Ishikawa (cell line): ENCODE measurements at regions not wholly inside any gene's neighbourhood (a gene's known extent, or its start where the extent isn't known, plus 50 kb on each side); places are given as distances from the start of the nearest gene placed in this dataset.

Source experiments
- CEBPB ChIP-seq: IDR thresholded peaks from 2 replicates; pipeline ENCODE4 v1.6.1; 2012
- CREB1 ChIP-seq: IDR thresholded peaks from 2 replicates; pipeline ENCODE4 v1.6.1; 2012; ENCODE audit warnings: low read depth
- EGR1 ChIP-seq: IDR thresholded peaks from 2 replicates; pipeline ENCODE4 v1.6.1; 2012
- EP300 ChIP-seq: IDR thresholded peaks from 2 replicates; pipeline ENCODE4 v1.6.1; 2012; ENCODE audit warnings: borderline replicate concordance
- FOXM1 ChIP-seq: IDR thresholded peaks from 2 replicates; pipeline ENCODE4 v1.6.1; 2012; ENCODE audit warnings: low read depth, borderline replicate concordance
- MAX ChIP-seq: IDR thresholded peaks from 2 replicates; pipeline ENCODE4 v1.6.1; 2012
- NFIC ChIP-seq: IDR thresholded peaks from 2 replicates; pipeline ENCODE4 v1.6.1; 2012
- RAD21 ChIP-seq: IDR thresholded peaks from 2 replicates; pipeline ENCODE4 v1.6.1; 2012; ENCODE audit warnings: low read depth
- TAF1 ChIP-seq: IDR thresholded peaks from 2 replicates; pipeline ENCODE4 v1.6.1; 2012; ENCODE audit warnings: low read depth, mild to moderate bottlenecking
- TCF12 ChIP-seq: IDR thresholded peaks from 2 replicates; pipeline ENCODE4 v1.6.1; 2012; ENCODE audit warnings: low read depth
- TEAD4 ChIP-seq: IDR thresholded peaks from 2 replicates; pipeline ENCODE4 v1.6.1; 2012
- USF1 ChIP-seq: IDR thresholded peaks from 2 replicates; pipeline ENCODE4 v1.6.1; 2012
- YY1 ChIP-seq: IDR thresholded peaks from 2 replicates; pipeline ENCODE4 v1.6.1; 2012; ENCODE audit warnings: low read depth
- ZBTB7A ChIP-seq: IDR thresholded peaks from 2 replicates; pipeline ENCODE4 v1.6.1; 2012; ENCODE audit warnings: low read depth
- TF ChIP-seq, protein P1 (sequence below): IDR thresholded peaks from 2 replicates; pipeline ENCODE4 v1.6.1; 2012; ENCODE audit warnings: low read depth, mild to moderate bottlenecking

- TF ChIP-seq EP300 (no peak), CEBPB (no peak)
Observed at GRCh38 chr1:193634470-193634869, 448.1 kb upstream of the B3GALT2 start.

DNA sequence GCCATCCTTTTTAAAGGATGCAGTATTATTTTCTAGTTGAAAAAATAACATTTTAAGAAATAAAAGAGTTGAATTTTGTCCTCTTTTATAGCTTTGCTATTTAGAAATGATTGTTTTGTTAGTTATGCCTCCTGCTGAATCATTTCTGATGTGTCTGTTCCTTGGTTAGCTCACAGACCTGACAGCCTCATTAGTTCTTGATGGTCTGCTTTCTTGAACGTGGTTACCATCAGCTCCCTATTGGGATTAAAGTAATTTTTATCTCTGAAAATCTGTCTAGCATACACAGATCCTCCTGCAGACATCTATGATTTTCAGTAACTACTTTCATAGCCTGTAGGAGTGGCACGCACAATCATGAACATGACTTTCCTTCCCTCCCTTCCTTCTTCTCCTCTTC is 447.6 kb upstream of the B3GALT2 start:
- TF ChIP-seq EGR1 = no peak
- TF ChIP-seq TAF1 = no peak
- TF ChIP-seq, protein P1, sequence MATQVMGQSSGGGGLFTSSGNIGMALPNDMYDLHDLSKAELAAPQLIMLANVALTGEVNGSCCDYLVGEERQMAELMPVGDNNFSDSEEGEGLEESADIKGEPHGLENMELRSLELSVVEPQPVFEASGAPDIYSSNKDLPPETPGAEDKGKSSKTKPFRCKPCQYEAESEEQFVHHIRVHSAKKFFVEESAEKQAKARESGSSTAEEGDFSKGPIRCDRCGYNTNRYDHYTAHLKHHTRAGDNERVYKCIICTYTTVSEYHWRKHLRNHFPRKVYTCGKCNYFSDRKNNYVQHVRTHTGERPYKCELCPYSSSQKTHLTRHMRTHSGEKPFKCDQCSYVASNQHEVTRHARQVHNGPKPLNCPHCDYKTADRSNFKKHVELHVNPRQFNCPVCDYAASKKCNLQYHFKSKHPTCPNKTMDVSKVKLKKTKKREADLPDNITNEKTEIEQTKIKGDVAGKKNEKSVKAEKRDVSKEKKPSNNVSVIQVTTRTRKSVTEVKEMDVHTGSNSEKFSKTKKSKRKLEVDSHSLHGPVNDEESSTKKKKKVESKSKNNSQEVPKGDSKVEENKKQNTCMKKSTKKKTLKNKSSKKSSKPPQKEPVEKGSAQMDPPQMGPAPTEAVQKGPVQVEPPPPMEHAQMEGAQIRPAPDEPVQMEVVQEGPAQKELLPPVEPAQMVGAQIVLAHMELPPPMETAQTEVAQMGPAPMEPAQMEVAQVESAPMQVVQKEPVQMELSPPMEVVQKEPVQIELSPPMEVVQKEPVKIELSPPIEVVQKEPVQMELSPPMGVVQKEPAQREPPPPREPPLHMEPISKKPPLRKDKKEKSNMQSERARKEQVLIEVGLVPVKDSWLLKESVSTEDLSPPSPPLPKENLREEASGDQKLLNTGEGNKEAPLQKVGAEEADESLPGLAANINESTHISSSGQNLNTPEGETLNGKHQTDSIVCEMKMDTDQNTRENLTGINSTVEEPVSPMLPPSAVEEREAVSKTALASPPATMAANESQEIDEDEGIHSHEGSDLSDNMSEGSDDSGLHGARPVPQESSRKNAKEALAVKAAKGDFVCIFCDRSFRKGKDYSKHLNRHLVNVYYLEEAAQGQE = no peak
- no peak for TF ChIP-seq RAD21
- TF ChIP-seq MAX = no peak
- TF ChIP-seq TCF12 = no peak
- no peak for TF ChIP-seq USF1
- TF ChIP-seq FOXM1 = no peak
- no peak for TF ChIP-seq EP300
- no peak for TF ChIP-seq CEBPB

GRCh38 chr1:193633093-193633492 is 446.7 kb upstream of the B3GALT2 start:
- TF ChIP-seq CREB1 = no peak
- no peak for TF ChIP-seq EGR1
- no peak for TF ChIP-seq FOXM1
- no peak for TF ChIP-seq EP300
- no peak for TF ChIP-seq CEBPB
- TF ChIP-seq TEAD4 = no peak
- TF ChIP-seq ZBTB7A = no peak
- TF ChIP-seq YY1 = no peak
- TF ChIP-seq, protein P1 = no peak
- no peak for TF ChIP-seq TCF12
- no peak for TF ChIP-seq MAX
- TF ChIP-seq NFIC = no peak
- no peak for TF ChIP-seq RAD21
- TF ChIP-seq TAF1 = no peak
- TF ChIP-seq USF1 = no peak

- TF ChIP-seq RAD21 (no peak), TCF12 (no peak), TEAD4 (no peak), USF1 (no peak), FOXM1 (no peak), EGR1 (no peak), NFIC (no peak), MAX (no peak), EP300 (no peak), ZBTB7A (no peak)
Observed at GRCh38 chr1:193631306-193631705, 444.9 kb upstream of the B3GALT2 start.

DNA sequence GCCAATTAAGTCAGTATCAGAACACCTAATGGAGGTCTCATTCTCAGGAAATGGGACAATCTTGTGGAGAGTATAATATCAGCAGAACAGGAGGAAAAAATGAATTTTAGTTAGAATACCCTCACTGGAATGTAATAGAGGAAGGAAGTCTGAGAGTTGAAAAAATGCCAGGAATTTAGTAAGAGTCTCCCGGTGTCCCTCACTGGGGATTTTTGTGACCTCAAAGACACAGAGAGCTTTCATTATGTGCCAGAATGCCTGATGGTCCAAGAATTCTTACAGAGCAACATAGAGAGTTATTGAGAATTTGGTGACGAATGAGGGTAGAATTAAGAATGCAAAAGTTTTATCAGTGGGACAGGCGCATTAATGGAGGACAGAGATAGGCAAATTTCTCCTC is 443.5 kb upstream of the B3GALT2 start:
- TF ChIP-seq RAD21 (no peak), YY1 (no peak), CEBPB (no peak), FOXM1 (no peak), TAF1 (no peak), NFIC (no peak), CREB1 (no peak), TCF12 (no peak), TEAD4 (no peak), ZBTB7A (no peak)
- TF ChIP-seq, protein P1 = no peak
